HCT116 (cell line): ENCODE measurements at regions not wholly inside any gene's neighbourhood (a gene's known extent, or its start where the extent isn't known, plus 50 kb on each side); places are given as distances from the start of the nearest gene placed in this dataset.

ENCODE experiments used
- ATAC-seq: fragments of 200-7000 bp; cut with Tn5 transposase; 2 replicates; pipeline ENCODE4 v1.9.1; 2020; ENCODE audit warnings: mild to moderate bottlenecking, moderate library complexity
- BruUV-seq: library from RNA; stranded (reverse); fragments of 400-500 nt; replicated peaks from 2 replicates; lab custom pipeline; 2021; lab: Mats Ljungman, UMichigan
- CTCF ChIA-PET: fragments of 300-600 bp; sonication (Branson Sonifier 250); formaldehyde crosslinking; loops from one replicate; lab custom pipeline; 2021; ENCODE audit warnings: antibody characterized with exemption; lab: Charles Lee
- POLR2A ChIA-PET: fragments of 300-600, 350-600 bp; sonication (Branson Sonifier 250); formaldehyde crosslinking; loops from one replicate; lab custom pipeline; 2021; ENCODE audit warnings: antibody characterized with exemption; lab: Charles Lee
- RAD21 ChIA-PET, 2 experiments: fragments of 300-600 bp; sonication (Branson Sonifier 250); formaldehyde crosslinking; loops; one replicate each; lab custom pipeline; 2023; ENCODE audit warnings: low total read pairs in 2 of 2; ENCODE audit not compliant: uncharacterized antibody in 2 of 2, unreplicated experiment in 2 of 2, low non-redundant PET in 1 of 2; lab: Charles Lee
- DNase-seq: peaks from one replicate; pipeline ENCODE4 v3.0.0-alpha.2; 2010; ENCODE audit warnings: low read depth, low spot score
- H2AFZ ChIP-seq: fragments of 200-600 bp; shearing (Covaris generic), sonication (generic); 2 replicates; pipeline ENCODE4 v1.6.1; 2017; ENCODE audit warnings: low read depth, mixed run types, mixed read lengths, antibody characterized with exemption, low read length; ENCODE audit not compliant: poor library complexity, severe bottlenecking
- H3K27ac ChIP-seq: 2 replicates; pipeline ENCODE4 v1.5.1; 2012; ENCODE audit warnings: low read depth, low read length
- H3K27me3 ChIP-seq: fragments of 200-600 bp; sonication (generic); 2 replicates; pipeline ENCODE4 v1.6.1; 2016; ENCODE audit warnings: mixed run types, low read length, mixed read lengths; ENCODE audit not compliant: insufficient read depth
- H3K36me3 ChIP-seq, 2 experiments: fragments of 200-500 bp in 1 of 2; fragments of 200-600 bp in 1 of 2; sonication (Bioruptor generic) in 1 of 2; sonication (generic) in 1 of 2; 2 replicates each; pipeline versions ENCODE4 v1.5.1 to v1.6.1; 2014 to 2016; ENCODE audit warnings: low read length in 2 of 2, inconsistent platforms in 1 of 2, mixed read lengths in 1 of 2, mixed run types in 1 of 2; ENCODE audit not compliant: insufficient read depth in 2 of 2, control insufficient read depth in 1 of 2
- H3K4me1 ChIP-seq, 2 experiments: fragments of 200-600 bp in 1 of 2; sonication (generic) in 1 of 2; 2 replicates each; pipeline versions ENCODE4 v1.5.1 to v1.6.1; 2012 to 2017; ENCODE audit warnings: low read length in 2 of 2, inconsistent platforms in 1 of 2, mild to moderate bottlenecking in 1 of 2, mixed read lengths in 1 of 2, mixed run types in 1 of 2, moderate library complexity in 1 of 2; ENCODE audit not compliant: insufficient read depth in 2 of 2, control insufficient read depth in 1 of 2
- H3K4me2 ChIP-seq: fragments of 200-600 bp; sonication (generic); 2 replicates; pipeline ENCODE4 v1.6.1; 2017; ENCODE audit warnings: mixed run types, low read length, mixed read lengths
- H3K4me3 ChIP-seq, 2 experiments: fragments of 200-600 bp in 1 of 2; sonication (generic) in 1 of 2; replicated peaks in 1 of 2; 2 replicates each; pipeline ENCODE4 v1.5.1; 2011 to 2016; ENCODE audit warnings: low read length in 2 of 2, control low read depth in 1 of 2, low read depth in 1 of 2, mild to moderate bottlenecking in 1 of 2, mixed read lengths in 1 of 2, mixed run types in 1 of 2
- H3K79me2 ChIP-seq: fragments of 200-600 bp; sonication (generic); 2 replicates; pipeline ENCODE4 v1.6.1; 2017; ENCODE audit warnings: mild to moderate bottlenecking, mixed run types, low read length, moderate library complexity, mixed read lengths; ENCODE audit not compliant: insufficient read depth
- H3K9ac ChIP-seq: fragments of 200-600 bp; sonication (generic); 2 replicates; pipeline ENCODE4 v1.6.1; 2016; ENCODE audit warnings: low read length, mixed read lengths
- H3K9me2 ChIP-seq: fragments of 200-600 bp; sonication (generic), shearing (Covaris generic); 2 replicates; pipeline ENCODE4 v1.6.1; 2017; ENCODE audit warnings: mixed run types, mild to moderate bottlenecking, moderate library complexity; ENCODE audit not compliant: insufficient read depth
- H3K9me3 ChIP-seq, 2 experiments: fragments of 200-500 bp in 1 of 2; fragments of 200-600 bp in 1 of 2; sonication (Bioruptor generic) in 1 of 2; sonication (generic) in 1 of 2; 2 replicates each; pipeline ENCODE4 v1.6.1; 2014 to 2017; ENCODE audit warnings: low read length in 2 of 2, mixed read lengths in 2 of 2, inconsistent platforms in 1 of 2, low read depth in 1 of 2, mild to moderate bottlenecking in 1 of 2, mixed run types in 1 of 2, moderate library complexity in 1 of 2; ENCODE audit not compliant: control insufficient read depth in 1 of 2, insufficient read depth in 1 of 2
- H4K20me1 ChIP-seq: fragments of 200-600 bp; sonication (generic), shearing (Covaris generic); 2 replicates; pipeline ENCODE4 v1.6.1; 2017; ENCODE audit warnings: mixed run types, mild to moderate bottlenecking, moderate library complexity; ENCODE audit not compliant: insufficient read depth
- CBX3 ChIP-seq: IDR thresholded peaks from 2 replicates; pipeline ENCODE4 v1.6.1; 2012; ENCODE audit warnings: low read depth
- CEBPB ChIP-seq: IDR thresholded peaks from 2 replicates; pipeline ENCODE4 v1.6.1; 2012; ENCODE audit warnings: low read depth
- EGR1 ChIP-seq: IDR thresholded peaks from 2 replicates; pipeline ENCODE4 v1.6.1; 2012; ENCODE audit warnings: low read depth
- ELF1 ChIP-seq: IDR thresholded peaks from 2 replicates; pipeline ENCODE4 v1.6.1; 2012; ENCODE audit warnings: low read depth, borderline replicate concordance
- EZH2 ChIP-seq: fragments of 200-600 bp; sonication (generic); IDR thresholded peaks from 2 replicates; pipeline ENCODE4 v1.6.1; 2017; ENCODE audit warnings: antibody characterized with exemption, mixed run types
- EZH2phosphoT487 ChIP-seq: fragments of 200-600 bp; IDR thresholded peaks from 2 replicates; pipeline ENCODE4 v1.6.1; 2018; ENCODE audit warnings: antibody characterized with exemption, borderline replicate concordance
- FOSL1 ChIP-seq: IDR thresholded peaks from 2 replicates; pipeline ENCODE4 v1.6.1; 2012; ENCODE audit warnings: low read depth
- JUND ChIP-seq: IDR thresholded peaks from 2 replicates; pipeline ENCODE4 v1.6.1; 2012
- TCF7L2 ChIP-seq: IDR thresholded peaks from 2 replicates; pipeline ENCODE4 v1.7.0; 2011; ENCODE audit warnings: borderline replicate concordance, inconsistent platforms; ENCODE audit not compliant: insufficient read depth, insufficient read length; ENCODE audit errors: extremely low read depth
- YY1 ChIP-seq: IDR thresholded peaks from 2 replicates; pipeline ENCODE4 v1.6.1; 2011; ENCODE audit warnings: low read length, low read depth, moderate library complexity, mild to moderate bottlenecking; ENCODE audit not compliant: insufficient replicate concordance; ENCODE audit errors: extremely low read depth
- ZNF274 ChIP-seq: fragments of 200-500 bp; sonication (Bioruptor generic); IDR thresholded peaks from 2 replicates; pipeline ENCODE4 v1.6.1; 2014; ENCODE audit warnings: mild to moderate bottlenecking, low read depth, low read length, inconsistent platforms
- intact Hi-C: fragments of 100-400 bp; cut with micrococcal nuclease; formaldehyde crosslinking; loops from 2 replicates; pipeline ENCODE4 v1.10.0; 2022
- TF ChIP-seq, protein P1 (sequence below): IDR thresholded peaks from 2 replicates; pipeline ENCODE4 v1.6.1; 2011; ENCODE audit warnings: mild to moderate bottlenecking, low read length, moderate library complexity; ENCODE audit not compliant: insufficient replicate concordance; ENCODE audit errors: extremely low read depth
- TF ChIP-seq, protein P2 (sequence below): IDR thresholded peaks from 2 replicates; pipeline ENCODE4 v1.6.1; 2012; ENCODE audit warnings: low read depth

DNA sequence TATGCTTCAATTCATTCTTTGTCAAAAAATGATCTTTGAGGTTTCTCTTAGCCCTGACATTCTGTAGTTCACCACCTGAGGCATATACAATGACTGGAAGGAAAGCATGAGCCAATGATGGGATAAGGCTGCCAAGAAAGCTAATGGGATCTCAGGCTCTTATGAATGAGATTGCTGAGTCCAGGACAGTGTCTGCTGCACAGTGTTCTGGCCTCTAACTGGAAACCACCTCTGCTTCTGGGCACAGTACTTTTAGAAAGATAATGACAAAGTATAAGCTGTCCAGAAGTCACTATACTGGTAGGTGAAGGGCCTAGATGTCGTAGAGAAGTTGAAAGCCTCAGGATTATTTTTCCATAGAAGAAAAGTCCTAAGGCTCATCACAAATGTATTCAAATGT, 69.1 kb upstream of the PAPPA start (continued):
- no peak for TF ChIP-seq EZH2phosphoT487
- TF ChIP-seq JUND = no peak
- TF ChIP-seq, all 23 proteins: peak for 0

DNA sequence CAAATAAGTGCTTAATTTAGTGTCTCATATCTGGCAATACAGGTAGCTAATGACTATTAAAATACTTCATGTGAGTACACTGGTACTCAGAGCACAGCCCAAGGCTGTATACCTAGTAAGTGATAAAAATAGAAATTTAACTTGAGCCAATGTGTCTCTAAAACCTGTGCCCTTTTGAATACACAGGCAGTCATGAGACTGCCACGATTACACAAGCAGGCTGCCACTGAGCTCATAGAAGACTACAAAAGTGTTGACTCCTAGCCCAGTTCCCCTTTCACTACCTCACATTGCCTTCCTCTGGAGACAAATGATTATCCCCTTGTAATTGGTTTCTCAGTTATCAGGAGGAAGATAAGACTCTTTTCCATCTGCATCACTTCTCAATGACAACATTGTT, 66.3 kb upstream of the PAPPA start:
- H3K27me3 ChIP-seq = peaks cover 10% of the 10 kb centered on the region; the same call in 1 of the 2 replicates
- ChIA-PET POLR2A (no interaction called here), CTCF (no interaction called here), RAD21 (no interaction called here)
- H3K27ac ChIP-seq = no peak overlapping the region
- TF ChIP-seq YY1 = no peak
- no peak for TF ChIP-seq ZNF274
- no peaks in the 10 kb centered on the region for H3K9me3 ChIP-seq
- H2AFZ ChIP-seq = no peak overlapping the region
- no peak overlapping the region for H3K4me3 ChIP-seq
- H4K20me1 ChIP-seq = no peaks in the 10 kb centered on the region
- DNase-seq = no peak
- no peak overlapping the region for H3K4me2 ChIP-seq
- H3K36me3 ChIP-seq = no peaks in the 10 kb centered on the region
- intact Hi-C loops = no loop called here
- no peak for ATAC-seq
- H3K9me2 ChIP-seq = no peaks in the 10 kb centered on the region
- no peaks in the 10 kb centered on the region for H3K79me2 ChIP-seq
- no TSS peak for BruUV-seq
- H3K4me1 ChIP-seq = 0 out of 4 replicates have a peak, but pooled peaks cover 0 to 2% of the 10 kb centered on the region in 2 experiments
- H3K9ac ChIP-seq = no peak overlapping the region

DNA sequence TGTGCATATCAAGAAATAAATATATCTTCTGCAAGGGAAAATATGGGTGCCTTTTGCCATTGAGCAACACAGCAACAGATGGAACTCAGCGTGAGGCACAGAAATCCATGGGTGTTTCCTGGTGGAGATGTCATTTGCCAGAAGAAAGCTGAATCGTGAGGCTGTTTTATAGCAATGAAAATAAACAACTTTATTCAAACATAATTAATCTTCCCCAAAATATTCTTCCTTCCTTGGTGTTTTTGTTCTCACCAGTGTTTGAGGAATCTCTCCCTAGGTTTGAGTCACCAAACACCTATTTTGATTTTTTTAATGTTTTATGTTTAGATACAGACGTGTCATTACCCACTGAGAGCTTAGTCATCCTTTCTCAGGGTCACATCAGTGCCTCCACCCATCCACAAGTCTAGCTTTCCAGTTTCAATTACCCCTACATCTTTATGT, 65.8 kb upstream of the PAPPA start:
- ATAC-seq (no peak), DNase-seq (no peak)
- Histone ChIP-seq H3K27ac (no peak overlapping the region), H3K79me2 (no peaks in the 10 kb centered on the region), H3K4me1 (0 out of 4 replicates have a peak, but pooled peaks cover 0 to 2% of the 10 kb centered on the region in 2 experiments), H3K27me3 (peaks cover 9% of the 10 kb centered on the region; the same call in 1 of the 2 replicates), H3K9ac (no peak overlapping the region), H3K36me3 (no peaks in the 10 kb centered on the region), H3K4me2 (no peak overlapping the region), H4K20me1 (no peaks in the 10 kb centered on the region), H2AFZ (no peak overlapping the region), H3K9me3 (no peaks in the 10 kb centered on the region), H3K9me2 (no peaks in the 10 kb centered on the region), H3K4me3 (no peak overlapping the region)
- ChIA-PET CTCF (no interaction called here), RAD21 (no interaction called here), POLR2A (no interaction called here)
- intact Hi-C loops = no loop called here
- no TSS peak for BruUV-seq
- no peak for TF ChIP-seq CEBPB
- TF ChIP-seq EZH2 = no peak
- no peak for TF ChIP-seq FOSL1
- no peak for TF ChIP-seq JUND
- TF ChIP-seq, protein P1, sequence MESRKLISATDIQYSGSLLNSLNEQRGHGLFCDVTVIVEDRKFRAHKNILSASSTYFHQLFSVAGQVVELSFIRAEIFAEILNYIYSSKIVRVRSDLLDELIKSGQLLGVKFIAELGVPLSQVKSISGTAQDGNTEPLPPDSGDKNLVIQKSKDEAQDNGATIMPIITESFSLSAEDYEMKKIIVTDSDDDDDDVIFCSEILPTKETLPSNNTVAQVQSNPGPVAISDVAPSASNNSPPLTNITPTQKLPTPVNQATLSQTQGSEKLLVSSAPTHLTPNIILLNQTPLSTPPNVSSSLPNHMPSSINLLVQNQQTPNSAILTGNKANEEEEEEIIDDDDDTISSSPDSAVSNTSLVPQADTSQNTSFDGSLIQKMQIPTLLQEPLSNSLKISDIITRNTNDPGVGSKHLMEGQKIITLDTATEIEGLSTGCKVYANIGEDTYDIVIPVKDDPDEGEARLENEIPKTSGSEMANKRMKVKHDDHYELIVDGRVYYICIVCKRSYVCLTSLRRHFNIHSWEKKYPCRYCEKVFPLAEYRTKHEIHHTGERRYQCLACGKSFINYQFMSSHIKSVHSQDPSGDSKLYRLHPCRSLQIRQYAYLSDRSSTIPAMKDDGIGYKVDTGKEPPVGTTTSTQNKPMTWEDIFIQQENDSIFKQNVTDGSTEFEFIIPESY = no peak
- TF ChIP-seq ELF1 = no peak
- TF ChIP-seq EGR1 = no peak
- TF ChIP-seq, protein P2, sequence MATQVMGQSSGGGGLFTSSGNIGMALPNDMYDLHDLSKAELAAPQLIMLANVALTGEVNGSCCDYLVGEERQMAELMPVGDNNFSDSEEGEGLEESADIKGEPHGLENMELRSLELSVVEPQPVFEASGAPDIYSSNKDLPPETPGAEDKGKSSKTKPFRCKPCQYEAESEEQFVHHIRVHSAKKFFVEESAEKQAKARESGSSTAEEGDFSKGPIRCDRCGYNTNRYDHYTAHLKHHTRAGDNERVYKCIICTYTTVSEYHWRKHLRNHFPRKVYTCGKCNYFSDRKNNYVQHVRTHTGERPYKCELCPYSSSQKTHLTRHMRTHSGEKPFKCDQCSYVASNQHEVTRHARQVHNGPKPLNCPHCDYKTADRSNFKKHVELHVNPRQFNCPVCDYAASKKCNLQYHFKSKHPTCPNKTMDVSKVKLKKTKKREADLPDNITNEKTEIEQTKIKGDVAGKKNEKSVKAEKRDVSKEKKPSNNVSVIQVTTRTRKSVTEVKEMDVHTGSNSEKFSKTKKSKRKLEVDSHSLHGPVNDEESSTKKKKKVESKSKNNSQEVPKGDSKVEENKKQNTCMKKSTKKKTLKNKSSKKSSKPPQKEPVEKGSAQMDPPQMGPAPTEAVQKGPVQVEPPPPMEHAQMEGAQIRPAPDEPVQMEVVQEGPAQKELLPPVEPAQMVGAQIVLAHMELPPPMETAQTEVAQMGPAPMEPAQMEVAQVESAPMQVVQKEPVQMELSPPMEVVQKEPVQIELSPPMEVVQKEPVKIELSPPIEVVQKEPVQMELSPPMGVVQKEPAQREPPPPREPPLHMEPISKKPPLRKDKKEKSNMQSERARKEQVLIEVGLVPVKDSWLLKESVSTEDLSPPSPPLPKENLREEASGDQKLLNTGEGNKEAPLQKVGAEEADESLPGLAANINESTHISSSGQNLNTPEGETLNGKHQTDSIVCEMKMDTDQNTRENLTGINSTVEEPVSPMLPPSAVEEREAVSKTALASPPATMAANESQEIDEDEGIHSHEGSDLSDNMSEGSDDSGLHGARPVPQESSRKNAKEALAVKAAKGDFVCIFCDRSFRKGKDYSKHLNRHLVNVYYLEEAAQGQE = no peak
- TF ChIP-seq ZNF274 = no peak
- TF ChIP-seq TCF7L2 = no peak
- no peak for TF ChIP-seq CBX3
